Motor neuron (in vitro differentiated cells): ENCODE measurements at regions not wholly inside any gene's neighbourhood (a gene's known extent, or its start where the extent isn't known, plus 50 kb on each side); places are given as distances from the start of the nearest gene placed in this dataset.
A peak's percentile ranks its signal among the peaks of the same experiment; 100 is the strongest.

Source experiments
- ATAC-seq, 8 experiments: fragments of 200-7000 bp; cut with Tn5 transposase; replicated peaks in 6 of 8; 2 replicates each; pipeline ENCODE4 v1.8.0; 2021; ENCODE audit warnings: mild to moderate bottlenecking in 8 of 8, moderate library complexity in 8 of 8
- H3K27ac ChIP-seq, 2 donors: fragments of 250-450 bp; sonication (Bioruptor Pico); 2 replicates each; pipeline ENCODE4 v1.9.0; 2021; ENCODE audit warnings: antibody characterized with exemption in 2 of 2, mild to moderate bottlenecking in 2 of 2, moderate library complexity in 1 of 2
- H3K4me1 ChIP-seq, 2 donors: fragments of 250-450 bp; sonication (Bioruptor Pico); replicated peaks in 1 of 2; 2 replicates each; pipeline ENCODE4 v1.6.1; 2021; ENCODE audit warnings: antibody characterized with exemption in 2 of 2, mild to moderate bottlenecking in 2 of 2, moderate library complexity in 1 of 2
- H3K4me3 ChIP-seq, 5 donors: fragments of 250-450 bp; sonication (Bioruptor Pico); 2 replicates each; pipeline ENCODE4 v1.9.0; 2021; ENCODE audit warnings: antibody characterized with exemption in 5 of 5, mild to moderate bottlenecking in 5 of 5, moderate library complexity in 4 of 5
- WGBS, 10 experiments: fragments of 450-650 bp; shearing (Covaris generic); methylation state at CpG; one replicate each; pipeline ENCODE4 v1.0.0; 2022; 5-methylcytosine and 5-hydroxymethylcytosine counted together
- in situ Hi-C, 9 experiments: fragments of 400-800 bp; cut with MboI; loops; one replicate each; pipeline ENCODE4 v1.15.0; 2021; ENCODE audit warnings: low sequenced_read_pairs in 9 of 9, low pct_unique_long_range_greater_than_20kb in 2 of 9; ENCODE audit not compliant: unreplicated experiment in 9 of 9

DNA sequence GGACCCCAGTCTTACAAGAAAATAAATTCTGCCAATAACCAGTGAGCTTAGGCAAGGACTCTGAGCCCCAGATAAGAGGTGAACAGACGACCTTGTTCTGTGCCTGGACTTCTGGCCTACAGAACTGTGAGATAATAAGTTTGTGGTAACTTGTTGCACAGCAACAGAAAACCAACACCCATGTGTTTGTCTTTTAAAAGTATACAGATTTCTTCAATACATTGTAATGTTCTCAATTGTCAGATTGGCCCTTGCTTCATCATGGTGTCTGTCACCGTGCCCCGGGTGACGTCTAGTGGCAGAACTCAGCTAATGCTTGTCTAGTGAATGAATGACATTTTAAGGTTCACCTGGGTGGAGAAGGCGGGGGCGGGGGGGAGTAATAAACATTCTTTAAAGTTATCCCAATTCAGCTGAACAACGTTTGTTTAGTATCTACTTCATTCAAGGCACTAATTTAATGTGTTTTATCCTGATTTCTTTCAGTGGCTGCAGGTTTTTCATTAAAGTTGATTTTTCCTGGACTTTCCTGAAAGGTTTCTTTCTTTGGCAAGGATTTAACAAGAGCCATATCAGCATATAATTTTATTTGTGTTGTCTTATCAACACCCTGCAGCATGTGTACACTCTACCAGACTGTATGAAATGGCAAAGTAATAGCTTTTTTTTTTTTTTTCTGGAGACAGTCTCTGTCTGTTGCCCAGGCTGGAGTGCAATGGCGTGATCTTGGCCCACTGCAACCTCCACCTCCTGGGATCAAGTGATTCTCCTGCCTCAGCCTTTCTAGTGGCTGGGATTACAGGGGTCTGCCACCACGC lies 123.8 kb upstream of the DLX2 start:
- no peak for ATAC-seq
- H3K4me3 ChIP-seq, result no peak overlapping the region
- no peak overlapping the region for H3K27ac ChIP-seq
- H3K4me1 ChIP-seq, result peaks cover 13 to 20% of the 10 kb centered on the region in 2 donors
- in situ Hi-C loops, result no loop called here
- 58 to 100% (median 84%) methylated on average over 1 to 7 of the region's 9 CpGs; no CpG with 5 or more reads in 1 of the 10 experiments for WGBS, 10 experiments

DNA sequence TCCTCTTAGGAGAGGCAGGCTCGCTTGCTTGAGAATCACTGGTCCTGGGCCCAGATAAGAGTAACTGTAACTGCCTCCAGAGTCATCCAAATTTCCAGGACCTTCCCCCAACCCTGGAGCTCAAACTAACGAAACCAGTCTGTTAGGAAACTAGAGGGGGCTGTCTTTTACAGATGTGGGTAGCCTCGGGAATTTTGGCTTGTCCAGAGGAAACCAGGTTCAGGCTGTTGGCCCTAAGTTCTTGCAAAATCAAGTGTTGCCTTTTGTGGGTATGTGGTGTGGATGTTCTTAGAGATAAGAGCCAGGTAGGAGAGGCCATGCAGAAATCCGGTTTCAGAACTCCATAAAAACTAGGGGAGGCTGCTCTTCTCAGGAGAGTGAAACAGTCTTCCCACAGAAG lies 125.0 kb upstream of the DLX2 start:
- H3K27ac ChIP-seq, result no peak overlapping the region
- in situ Hi-C loops, result no loop called here
- 0 to 100% (median 73%) methylated on average over 1 to 4 of the region's 4 CpGs; no CpG with 5 or more reads in 3 of the 10 experiments for whole genome bisulfite sequencing, 10 experiments
- no peak for ATAC-seq
- H3K4me1 ChIP-seq, result peaks cover 24 to 32% of the 10 kb centered on the region in 2 donors
- no peak overlapping the region for H3K4me3 ChIP-seq

DNA sequence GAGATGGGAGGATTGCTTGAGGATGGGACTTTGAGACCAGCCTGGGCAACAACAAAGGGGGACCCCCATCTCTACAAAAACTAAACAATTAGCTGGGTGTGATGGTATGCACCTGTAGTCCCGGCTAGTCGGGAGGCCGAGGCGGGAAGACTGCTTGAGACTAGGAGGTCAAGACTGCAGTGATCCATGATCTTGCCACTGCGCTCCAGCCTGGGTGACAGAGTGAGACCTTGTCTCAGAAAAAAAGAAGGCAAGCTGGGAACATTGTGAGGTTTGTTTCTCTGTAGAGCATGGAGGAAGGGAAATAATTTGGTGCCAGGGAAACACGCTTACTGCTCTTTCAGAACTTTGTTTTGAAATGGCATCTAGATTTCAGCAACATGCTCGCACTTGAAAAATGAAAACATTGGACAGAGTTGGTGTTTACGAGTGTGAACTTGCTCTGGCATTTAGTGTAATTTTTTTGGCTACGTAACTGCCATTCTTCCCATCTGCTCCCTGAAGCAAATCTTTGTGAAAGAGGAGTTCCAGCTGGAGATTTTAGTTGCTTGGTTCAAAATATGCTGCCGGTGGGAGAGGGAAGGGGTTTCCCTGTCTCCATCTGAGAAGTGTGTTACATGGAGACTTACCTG lies 125.6 kb upstream of the DLX2 start:
- no peak overlapping the region for H3K4me3 ChIP-seq
- peaks cover 30 to 38% of the 10 kb centered on the region in 2 donors for H3K4me1 ChIP-seq
- ATAC-seq, result no peak
- H3K27ac ChIP-seq, result no peak overlapping the region
- in situ Hi-C loops, result no loop called here
- 48 to 100% (median 97%) methylated on average over 1 to 8 of the region's 10 CpGs for WGBS, 10 experiments

DNA sequence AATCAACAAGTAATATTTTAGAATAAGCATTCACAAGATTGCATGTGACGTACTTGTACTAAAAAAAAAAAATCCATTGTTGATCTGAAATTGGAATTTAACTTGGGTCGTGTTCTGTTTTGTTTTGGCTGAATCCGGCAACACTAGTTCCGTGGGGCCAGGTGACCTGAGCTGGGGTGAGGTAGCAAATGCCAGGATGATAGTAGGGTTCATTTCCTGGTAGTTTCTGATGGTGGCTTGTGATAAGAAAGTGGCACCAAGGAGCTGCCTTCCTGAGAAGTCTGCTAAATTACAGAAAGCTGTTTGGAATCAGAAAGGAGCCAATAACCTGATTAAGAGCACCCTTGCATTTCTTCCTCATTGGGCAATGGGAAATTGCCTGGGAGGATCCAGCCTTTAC lies 126.4 kb upstream of the DLX2 start:
- no peak overlapping the region for H3K27ac ChIP-seq
- ATAC-seq, result no peak
- 6 to 96% (median 92%) methylated on average over 2 to 4 of the region's 4 CpGs; no CpG with 5 or more reads in 2 of the 10 experiments for WGBS, 10 experiments
- no peak overlapping the region for H3K4me3 ChIP-seq
- in situ Hi-C loops, result no loop called here
- peaks cover 30 to 38% of the 10 kb centered on the region in 2 donors for H3K4me1 ChIP-seq

DNA sequence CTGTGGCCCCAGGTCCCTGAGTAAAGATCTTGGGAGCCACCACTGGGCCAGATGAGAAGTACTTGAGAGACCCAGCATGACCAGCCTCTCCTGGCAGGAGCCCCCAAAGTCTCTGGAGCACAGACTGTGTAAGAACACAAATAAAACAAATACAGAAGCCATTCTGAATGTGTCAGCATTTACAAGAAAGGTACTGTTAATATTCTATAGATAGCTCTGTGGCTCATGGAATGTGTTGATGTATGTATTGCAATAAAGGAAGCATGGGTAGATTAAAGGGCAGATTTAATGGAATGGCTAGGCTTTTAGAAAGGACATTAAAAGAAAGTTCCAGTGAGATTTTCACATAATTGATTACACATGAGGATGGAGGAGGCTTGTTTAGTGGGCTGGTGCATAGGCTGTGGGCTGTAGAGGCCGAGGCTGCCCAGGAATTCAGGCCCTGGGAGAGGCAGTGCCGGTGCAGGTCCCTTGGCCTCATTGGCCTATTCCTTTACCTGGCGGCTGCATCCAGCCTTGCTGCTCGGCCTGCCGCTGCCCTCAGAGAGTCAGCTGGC lies 127.7 kb upstream of the DLX2 start:
- in situ Hi-C loops, result no loop called here
- Histone ChIP-seq H3K27ac (peak overlapping the region; percentile 55 to 69), H3K4me1 (peaks cover 40 to 47% of the 10 kb centered on the region in 2 donors), H3K4me3 (no peak overlapping the region)
- WGBS, 10 experiments, result 40 to 83% (median 40%) methylated on average over 1 to 4 of the region's 5 CpGs; no CpG with 5 or more reads in 7 of the 10 experiments
- ATAC-seq, result peak in 5 of 8 experiments; percentile 3 to 74 (median 8)

DNA sequence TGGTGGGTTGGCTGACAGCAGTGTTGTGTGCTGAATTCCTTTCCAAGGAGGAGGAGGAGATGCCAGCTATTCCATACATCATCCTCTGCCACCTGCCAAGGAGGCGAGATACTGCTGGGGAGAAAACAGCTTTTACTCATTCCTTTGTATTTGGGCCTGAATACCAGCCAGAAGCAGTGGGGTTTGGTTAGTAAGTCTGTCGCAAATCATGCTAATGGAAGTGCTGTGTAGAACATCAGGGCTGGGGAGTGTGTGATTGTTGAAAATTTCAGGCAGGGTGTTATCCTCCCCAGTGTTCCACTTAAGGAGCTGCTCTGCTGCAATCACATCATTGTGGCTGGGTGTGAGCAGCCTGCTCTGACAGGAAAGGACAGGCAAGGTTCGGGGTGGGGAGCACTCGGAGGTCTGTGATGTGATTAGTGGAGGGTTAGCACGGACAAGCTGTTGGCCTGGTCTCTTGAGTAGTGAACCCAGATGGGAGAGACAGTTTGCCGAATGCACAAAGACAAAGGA lies 128.2 kb upstream of the DLX2 start:
- no peak overlapping the region for H3K4me3 ChIP-seq
- ATAC-seq, result peak in 6 of 8 experiments; percentile 45 to 79 (median 64)
- H3K4me1 ChIP-seq, result peaks cover 46 to 52% of the 10 kb centered on the region in 2 donors
- 33 to 90% (median 41%) methylated on average over 1 to 6 of the region's 6 CpGs; no CpG with 5 or more reads in 3 of the 10 experiments for WGBS, 10 experiments
- peak overlapping the region; percentile 55 to 69 for H3K27ac ChIP-seq
- in situ Hi-C loops, result no loop called here

DNA sequence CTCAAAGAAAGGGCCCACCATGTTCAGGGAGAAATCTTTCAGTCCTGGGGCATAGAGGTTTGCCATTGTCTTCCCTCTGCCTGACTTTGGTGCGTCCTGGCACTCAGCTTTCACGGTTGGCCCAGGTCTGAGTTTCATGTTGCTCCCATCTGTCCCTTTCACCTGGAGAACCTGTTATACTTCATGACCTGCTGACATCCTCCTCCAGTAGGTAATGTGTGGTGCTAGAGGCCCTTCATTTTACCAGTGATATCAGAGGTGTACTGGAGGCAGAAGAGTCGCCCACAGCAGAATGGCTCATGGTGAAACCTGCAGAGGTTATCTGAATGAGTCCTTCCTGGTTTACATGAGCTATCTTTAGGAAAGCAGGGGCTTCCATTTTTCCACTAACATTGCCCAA lies 128.8 kb upstream of the DLX2 start:
- peak overlapping the region in 1 of 2 donors; percentile 55 for H3K27ac ChIP-seq
- H3K4me1 ChIP-seq, result peaks cover 48 to 55% of the 10 kb centered on the region in 2 donors
- in situ Hi-C loops, result no loop called here
- WGBS, 10 experiments, result 14 to 94% (median 93%) methylated on average over 1 to 2 of the region's 3 CpGs; no CpG with 5 or more reads in 7 of the 10 experiments
- ATAC-seq, result no peak
- no peak overlapping the region for H3K4me3 ChIP-seq

DNA sequence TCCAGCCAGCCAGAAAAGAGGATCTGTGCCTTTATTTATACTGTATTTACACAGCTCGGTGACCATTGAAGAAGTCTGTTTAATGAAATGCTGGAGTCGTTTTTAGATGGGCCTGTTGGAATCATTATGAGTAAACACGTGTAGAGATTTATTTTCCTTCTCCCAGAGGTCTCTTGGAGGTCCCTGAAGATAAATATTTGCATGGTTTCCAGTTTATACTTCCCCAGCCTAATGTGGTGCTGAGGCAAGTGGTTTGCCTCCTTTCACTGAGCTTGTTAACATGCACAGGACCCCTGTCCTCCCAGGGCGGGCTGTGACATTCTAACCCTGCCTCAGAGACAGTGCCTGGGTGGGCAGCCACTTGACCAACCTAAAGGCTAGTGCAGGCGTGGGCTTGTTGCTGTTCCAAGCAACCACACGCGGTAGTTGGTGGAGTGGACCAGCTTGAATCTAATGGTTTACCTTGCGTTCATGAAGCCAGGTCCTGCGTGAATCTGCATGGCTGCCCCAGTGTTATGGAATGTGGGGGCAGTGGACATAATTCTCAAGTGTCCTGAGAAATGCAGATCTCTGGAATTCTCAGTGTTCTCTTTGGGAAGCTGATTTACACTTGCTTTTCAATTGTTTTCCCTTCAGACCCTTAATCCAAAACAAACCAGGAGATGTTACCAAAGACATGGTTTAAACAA lies 130.2 kb upstream of the DLX2 start:
- Histone ChIP-seq H3K4me3 (no peak overlapping the region), H3K27ac (no peak overlapping the region), H3K4me1 (peaks cover 48 to 55% of the 10 kb centered on the region in 2 donors)
- in situ Hi-C loops, result no loop called here
- WGBS, 10 experiments, result 42 to 100% (median 88%) methylated on average over 1 to 7 of the region's 9 CpGs; no CpG with 5 or more reads in 2 of the 10 experiments
- ATAC-seq, result peak in 3 of 8 experiments; percentile 4 to 64 (median 40)

DNA sequence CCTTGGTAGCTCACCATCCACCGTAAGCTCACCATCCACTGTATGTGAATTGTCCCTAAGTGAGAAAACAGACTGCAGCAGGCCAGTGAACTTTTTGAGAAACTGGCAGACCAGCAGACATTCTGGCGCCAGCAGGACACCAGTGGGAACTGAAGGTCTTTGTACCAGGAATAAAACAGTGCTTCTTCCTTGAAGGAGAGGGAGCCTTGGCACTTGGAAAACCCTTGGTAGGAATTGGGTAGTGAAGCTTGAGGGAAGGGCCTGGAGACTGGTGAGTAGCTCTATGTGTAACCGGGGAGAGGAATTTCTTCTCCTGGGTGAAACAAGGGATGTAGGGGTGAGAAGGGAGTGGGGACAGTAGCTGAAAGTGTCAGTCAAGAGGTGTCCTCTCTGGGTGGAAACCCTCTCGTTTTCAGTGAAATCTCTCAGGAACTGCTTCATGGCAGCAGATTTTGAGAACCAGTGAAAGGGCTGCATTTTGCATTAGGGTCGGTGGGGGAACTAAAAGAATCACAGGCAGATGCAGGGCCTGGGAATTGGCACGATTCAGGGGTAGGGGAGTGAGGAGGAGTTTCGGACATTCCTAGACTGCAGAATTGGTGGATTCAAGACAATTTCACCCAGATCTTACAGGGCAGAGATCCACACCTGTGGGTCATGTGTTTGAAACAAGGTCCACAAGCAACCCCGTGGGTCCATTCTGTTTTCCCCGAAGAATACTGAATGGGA lies 131.5 kb upstream of the DLX2 start:
- WGBS, 10 experiments, result 0 to 100% (median 80%) methylated on average over 2 to 7 of the region's 9 CpGs
- Histone ChIP-seq H3K4me3 (no peak overlapping the region), H3K4me1 (peaks cover 48 to 55% of the 10 kb centered on the region in 2 donors), H3K27ac (no peak overlapping the region)
- in situ Hi-C loops, result no loop called here
- ATAC-seq, result no peak

DNA sequence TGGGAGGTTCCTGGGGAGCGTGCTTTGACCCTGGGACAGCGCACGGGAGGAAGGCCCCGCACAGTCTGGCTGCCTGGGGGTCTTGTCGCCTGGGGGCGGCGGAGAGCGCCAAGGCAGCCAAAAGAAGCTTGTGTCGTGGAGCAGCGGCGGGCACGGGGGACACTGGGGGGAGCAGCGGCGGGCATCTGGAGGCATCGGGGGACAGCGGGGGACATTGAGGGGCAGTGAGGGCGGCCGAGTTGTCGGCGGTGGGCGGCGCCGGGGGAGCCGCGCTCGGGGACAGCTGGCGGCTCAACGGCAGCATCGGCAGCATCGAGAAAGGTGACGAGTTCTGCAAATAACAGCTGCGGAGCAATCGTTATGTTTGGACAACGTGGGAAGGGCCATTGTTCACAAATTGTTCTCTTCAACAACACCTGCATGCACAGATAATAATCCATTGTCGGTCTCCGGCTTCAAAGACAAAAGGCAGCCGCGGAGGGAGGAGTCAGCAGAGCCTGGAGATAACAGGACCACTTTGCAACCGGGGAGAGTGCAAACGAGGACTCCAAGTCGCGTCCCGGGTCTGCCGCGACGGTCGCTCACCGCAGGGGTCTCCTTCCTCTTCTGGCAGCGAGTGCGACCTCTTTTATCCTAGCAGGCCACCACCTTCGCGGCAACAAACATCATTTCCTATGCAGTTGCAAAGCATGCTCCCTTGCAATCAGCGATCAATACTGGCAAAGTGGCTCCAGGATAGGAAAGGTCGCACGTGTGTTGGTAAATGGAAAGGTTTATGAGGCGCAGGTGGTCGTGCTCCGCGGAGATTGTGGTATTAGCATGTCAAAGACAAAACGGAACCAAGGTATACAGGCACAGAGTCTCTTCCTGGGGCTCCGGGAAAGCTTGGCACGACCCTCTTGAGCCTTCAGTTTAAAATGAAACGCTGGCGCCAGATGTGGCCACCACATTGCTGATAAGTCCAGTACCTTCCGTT lies 132.3 kb upstream of the DLX2 start:
- Histone ChIP-seq H3K4me1 (peaks cover 48 to 49% of the 10 kb centered on the region in 2 donors), H3K27ac (no peak overlapping the region), H3K4me3 (peak overlapping the region; percentile 21 to 36 (median 24))
- 0 to 17% (median 7%) methylated on average over 3 to 29 of the region's 65 CpGs; no CpG with 5 or more reads in 2 of the 10 experiments for WGBS, 10 experiments
- in situ Hi-C loops, result no loop called here
- peak in 6 of 8 experiments; percentile 4 to 47 (median 25) for ATAC-seq

DNA sequence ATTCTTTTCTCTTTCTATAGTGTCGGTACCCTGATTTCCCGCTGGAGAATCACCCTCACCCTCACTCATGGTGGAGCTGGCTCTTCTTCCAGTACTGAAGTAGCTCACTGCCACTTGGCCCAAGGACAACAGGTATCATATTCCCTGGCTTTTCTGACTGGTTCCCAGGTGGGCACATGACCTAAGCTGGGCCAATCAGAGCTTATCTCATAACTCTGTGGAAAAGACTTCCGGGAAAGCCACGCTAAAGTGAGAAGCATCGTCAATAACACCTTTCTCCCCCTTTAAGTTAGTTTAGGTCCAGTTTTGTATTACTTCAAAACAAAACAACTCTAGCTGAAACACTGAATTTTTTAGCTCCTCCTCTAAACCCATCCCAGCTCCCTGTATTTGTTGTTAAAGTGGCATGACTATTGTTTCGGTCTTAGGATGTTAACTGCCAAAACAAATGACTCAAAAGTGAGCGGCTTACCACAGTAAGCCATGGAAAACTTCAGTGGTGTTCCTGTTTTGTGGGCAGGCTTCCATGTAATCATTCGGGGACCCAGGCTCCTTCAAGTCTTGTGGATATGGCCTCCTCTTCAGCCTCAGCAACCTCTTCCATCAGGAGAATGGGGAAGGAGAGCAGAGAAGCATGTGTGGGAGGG lies 137.4 kb upstream of the DLX2 start:
- H3K4me1 ChIP-seq, result peaks cover 16 to 25% of the 10 kb centered on the region in 2 donors
- 50 to 100% (median 91%) methylated on average over 1 to 7 of the region's 8 CpGs; no CpG with 5 or more reads in 1 of the 10 experiments for WGBS, 10 experiments
- no peak overlapping the region for H3K4me3 ChIP-seq
- H3K27ac ChIP-seq, result no peak overlapping the region
- ATAC-seq, result no peak
- in situ Hi-C loops, result no loop called here
